Embryonic facial prominence (tissue), 1 donor: ENCODE measurements at regions not wholly inside any gene's neighbourhood (a gene's known extent, or its start where the extent isn't known, plus 50 kb on each side); places are given as distances from the start of the nearest gene placed in this dataset.

ENCODE experiments used
- DNase-seq: peaks from one replicate; pipeline ENCODE4 v3.0.0-alpha.2; 2016; ENCODE audit errors: extremely low spot score

DNA sequence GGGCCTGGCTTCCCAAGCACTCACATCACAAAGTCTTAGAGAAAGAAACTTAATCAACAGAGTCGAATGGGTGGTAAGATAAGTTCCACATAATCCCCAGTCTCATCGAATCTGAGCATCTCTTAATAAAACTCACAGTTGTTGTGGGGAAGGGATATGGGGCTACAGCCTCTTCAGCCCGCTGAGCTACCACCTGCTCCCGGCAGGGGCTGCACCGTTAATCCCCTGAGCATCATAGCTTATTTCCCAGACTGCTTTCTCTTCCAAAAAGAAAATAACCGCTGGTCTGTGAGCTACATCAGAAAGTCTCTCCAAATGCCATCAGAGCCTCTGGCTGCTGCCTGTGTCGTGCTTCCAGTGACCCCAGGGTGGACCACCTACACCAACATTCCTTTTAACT, 139.4 kb upstream of the CELF4 start:
- no peak for DNase-seq

DNA sequence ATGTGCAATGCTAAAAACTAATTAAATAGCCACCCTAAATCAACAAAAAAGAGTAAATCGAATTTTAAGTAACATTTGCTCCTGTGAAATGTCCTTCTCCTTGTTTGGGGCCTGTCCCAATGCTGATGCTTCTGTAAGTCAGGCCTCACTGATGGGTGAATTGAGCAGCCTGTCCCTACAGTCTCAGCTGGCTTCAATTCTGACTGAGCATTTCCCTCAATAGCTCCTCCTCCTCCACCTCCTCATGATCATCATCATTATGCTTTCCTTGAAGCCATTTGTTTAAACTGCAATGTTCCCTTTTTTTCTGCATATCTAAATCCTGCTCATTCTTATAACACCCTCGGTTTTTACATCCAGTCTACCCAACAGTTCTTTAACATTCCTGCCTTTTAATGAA, 137.2 kb upstream of the CELF4 start:
- DNase-seq, result no peak

DNA sequence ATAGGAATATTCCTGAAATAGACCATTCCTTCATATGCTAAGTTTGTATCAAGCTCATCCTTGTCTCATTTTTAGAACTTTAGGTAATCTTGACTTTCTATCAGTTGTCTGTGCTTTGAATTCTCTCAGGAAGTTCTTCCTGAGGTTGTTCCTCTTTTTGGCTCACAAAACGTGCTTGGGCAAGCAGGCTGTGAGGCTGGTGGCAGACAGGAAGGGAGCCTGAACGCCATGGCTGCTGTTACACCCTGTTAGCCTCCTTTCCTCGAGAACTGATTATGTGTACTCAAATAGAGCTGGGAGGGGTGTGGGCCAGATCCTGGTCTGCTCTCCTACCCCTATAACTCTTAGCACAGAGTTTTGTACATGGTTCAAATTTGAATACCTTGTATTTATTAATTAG, 136.4 kb upstream of the CELF4 start:
- DNase-seq, result no peak

GRCh38 chr18:37698508-37699040, 133.0 kb upstream of the CELF4 start:
- DNase-seq, result no peak

DNA sequence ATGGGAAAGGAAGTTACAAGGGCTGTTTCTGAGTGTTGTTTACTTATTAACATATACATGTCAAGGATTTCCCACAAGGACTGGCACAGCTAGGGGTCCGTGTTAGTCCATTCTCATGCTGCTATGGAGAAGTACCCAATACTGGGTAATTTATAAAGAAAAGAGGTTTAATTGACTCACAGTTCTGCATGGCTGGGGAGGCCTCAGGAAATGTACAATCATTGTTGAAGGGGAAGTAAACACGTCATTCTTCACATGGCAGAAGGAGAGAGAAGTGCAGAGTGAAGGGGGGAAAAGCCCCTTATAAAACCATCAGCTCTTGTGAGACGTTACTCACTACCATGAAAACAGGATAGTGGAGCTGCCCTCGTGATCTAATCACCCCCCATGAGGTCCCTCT, 128.9 kb upstream of the CELF4 start:
- DNase-seq, result no peak

- no peak for DNase-seq
These were observed 125.6 kb upstream of the CELF4 start for GRCh38 chr18:37691162-37691561.

DNA sequence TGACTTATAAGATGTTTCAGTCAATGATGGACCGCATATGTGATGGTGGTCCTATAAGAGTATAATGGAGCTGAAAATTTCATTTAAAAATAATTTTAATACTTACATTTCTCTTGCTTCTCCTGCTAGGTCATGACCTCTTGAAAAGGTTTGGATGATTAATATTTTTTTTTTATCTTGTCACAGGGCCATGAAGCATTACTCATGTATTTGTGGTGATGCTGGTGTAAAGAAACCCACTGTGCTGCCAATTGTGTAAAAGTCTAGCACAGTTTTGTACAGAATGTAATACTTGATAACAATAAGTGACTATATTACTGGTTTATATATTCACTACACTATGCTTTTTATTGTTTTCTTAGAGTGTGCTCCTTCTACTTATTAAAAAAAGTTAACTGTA, 124.2 kb upstream of the CELF4 start:
- DNase-seq, result no peak

GRCh38 chr18:37684590-37684989, 119.0 kb upstream of the CELF4 start:
- no peak for DNase-seq

DNA sequence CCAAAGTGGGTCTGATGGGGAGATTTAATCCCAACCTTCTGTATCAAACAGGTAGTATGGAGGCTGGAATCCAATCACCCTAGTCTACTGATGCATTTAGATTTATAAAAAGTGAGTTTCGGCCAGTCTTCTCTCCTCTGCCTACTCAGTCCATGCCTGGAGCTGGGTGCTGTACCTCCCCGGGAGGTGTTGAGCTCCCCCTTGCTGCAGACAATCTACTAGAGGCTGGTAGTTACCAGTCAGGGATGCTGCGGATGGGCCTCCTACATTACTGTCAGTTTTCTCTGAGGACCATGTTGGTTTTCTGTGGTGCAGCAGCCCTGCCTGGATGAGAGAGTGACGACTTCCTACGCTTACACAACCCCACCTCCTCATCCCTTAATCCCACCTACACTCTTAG, 118.6 kb upstream of the CELF4 start:
- no peak for DNase-seq

- DNase-seq, result no peak
These were observed 115.3 kb upstream of the CELF4 start for GRCh38 chr18:37680911-37681310.

- DNase-seq, result no peak
These were observed 110.7 kb upstream of the CELF4 start for GRCh38 chr18:37676276-37676675.

DNA sequence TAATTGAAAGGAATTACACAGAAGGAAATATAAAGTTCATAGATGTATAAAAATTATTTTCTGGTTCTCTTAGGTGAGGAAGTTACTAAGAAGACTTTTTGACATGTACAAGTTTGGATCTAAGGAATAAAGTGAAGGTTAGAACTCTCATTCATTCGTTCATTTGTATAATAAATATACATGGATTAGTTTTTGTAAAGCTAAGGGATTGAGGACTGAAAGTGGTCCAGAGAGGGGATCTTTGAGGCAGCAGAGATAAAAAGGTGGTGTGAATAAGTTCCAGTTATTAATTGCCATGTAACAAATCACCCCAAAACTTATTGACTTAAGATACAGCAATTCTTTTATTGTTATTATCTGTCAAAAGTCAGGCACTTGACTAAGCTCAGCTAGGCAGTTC, 110.1 kb upstream of the CELF4 start:
- no peak for DNase-seq

- DNase-seq, result no peak
These were observed 109.0 kb upstream of the CELF4 start for GRCh38 chr18:37674570-37674969.

DNA sequence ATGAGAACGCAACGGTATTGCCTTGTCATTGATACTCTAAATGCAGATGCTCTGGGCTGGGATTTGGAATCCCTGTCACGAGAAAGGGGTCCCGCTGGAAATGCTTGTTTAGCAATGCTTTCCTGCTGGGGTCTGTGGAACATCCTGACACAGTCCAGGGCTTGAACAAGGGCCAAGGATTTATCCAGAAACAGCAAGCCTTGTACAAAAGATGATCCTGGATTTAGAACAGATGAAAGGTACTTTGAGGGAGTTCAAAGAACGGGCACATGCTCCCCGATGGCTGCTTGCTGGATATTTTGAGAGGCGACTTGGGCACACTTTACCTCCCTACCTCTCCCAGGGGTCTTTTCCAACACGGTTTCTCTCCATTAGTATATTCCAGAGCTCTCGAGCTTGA, 108.1 kb upstream of the CELF4 start:
- no peak for DNase-seq

DNA sequence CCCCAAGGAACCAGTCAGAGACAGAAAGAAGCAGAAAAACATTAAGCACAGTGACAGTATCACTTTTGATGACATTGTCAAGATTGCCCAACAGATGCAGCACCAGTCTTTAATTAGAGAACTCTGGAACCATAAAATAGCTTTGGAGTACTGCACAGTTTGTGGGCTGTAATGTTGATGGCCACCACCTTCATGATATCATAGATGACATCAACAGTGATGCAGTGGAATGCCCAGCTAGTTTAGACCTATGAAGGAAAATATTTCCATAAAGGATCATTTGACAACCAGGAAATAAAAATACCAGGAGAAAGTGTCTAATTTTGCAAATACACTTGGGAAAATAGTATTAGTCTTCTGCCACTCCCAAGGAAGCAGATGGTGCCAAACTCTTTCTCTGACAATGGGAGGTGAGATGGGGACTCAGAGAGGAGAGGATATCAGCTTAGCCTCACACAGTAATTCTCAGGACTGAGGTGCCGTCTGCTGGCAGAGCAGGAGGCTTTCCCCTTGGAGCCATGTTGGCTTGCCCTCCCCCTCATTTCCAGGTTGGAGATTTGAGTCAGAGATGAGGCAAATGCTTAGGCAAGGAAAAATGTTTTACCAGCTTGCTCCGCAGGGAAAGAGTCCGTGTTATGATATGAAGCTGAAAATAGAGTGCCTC, 107.5 kb upstream of the CELF4 start:
- DNase-seq, result no peak

- no peak for DNase-seq
These were observed 106.4 kb upstream of the CELF4 start for GRCh38 chr18:37672001-37672400.

DNA sequence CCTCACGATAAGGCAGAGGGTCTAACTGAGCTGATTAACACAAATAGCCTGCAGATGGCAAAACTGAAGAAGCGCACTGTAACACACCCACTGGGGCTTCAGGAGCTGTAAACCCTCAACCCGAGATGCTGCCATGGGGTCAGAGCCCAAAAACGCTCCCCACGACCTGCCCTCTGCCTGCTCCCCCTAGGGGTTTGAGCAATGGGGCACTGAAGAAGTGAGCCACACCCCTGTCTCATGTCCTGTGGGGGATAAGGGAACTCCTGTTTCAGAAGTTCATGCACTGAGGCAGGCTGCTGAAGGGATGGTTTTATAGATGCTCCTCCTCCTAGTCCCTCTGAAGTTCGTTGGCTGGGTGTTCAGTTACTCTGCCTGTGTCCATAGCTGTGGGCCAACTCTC, 105.9 kb upstream of the CELF4 start:
- DNase-seq, result no peak

DNA sequence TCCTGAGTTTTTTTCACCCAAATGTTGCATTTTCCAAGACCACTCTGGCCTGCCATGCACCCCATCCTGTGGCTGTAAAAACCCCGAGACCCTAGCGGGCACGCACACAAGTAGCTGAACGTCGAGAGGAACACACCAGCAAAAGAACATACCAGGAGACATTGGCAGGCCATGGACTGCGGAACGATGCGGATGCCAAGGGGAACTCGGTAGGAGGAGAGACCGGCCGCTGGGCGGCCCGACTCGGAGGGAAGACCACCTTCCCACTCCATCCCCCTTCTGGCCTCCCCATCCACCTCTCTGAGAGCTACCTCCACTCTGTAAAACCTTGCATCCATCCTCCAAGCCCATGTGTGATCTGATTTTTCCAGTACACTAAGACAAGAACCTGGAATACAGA, 105.5 kb upstream of the CELF4 start:
- no peak for DNase-seq

DNA sequence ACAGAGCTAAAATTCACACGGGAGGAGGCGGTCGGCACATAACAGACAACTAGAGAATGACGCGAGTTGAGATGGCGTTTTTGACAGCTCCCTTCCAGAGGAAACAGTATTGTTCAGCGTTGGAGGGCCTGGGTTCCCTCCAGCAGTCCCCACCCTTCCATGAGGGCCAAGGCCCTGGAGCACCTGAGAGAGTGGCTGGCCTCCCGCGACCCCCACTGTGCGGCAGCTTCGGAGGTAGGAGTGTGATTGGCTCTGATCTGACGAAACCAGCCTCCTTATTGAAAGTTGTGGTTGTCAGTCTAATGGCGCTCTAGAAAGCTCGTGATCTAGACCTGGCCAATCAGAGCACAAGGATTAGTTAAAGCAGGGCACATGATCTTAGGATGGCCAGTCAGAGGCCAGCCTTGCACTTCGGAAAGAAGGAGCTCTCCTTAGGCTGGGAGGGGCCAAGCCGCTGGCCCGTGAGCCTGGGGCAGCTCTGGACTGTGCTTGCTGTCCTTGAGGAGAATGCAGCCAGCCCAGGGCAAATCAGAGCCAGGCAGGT, 104.5 kb upstream of the CELF4 start:
- no peak for DNase-seq

DNA sequence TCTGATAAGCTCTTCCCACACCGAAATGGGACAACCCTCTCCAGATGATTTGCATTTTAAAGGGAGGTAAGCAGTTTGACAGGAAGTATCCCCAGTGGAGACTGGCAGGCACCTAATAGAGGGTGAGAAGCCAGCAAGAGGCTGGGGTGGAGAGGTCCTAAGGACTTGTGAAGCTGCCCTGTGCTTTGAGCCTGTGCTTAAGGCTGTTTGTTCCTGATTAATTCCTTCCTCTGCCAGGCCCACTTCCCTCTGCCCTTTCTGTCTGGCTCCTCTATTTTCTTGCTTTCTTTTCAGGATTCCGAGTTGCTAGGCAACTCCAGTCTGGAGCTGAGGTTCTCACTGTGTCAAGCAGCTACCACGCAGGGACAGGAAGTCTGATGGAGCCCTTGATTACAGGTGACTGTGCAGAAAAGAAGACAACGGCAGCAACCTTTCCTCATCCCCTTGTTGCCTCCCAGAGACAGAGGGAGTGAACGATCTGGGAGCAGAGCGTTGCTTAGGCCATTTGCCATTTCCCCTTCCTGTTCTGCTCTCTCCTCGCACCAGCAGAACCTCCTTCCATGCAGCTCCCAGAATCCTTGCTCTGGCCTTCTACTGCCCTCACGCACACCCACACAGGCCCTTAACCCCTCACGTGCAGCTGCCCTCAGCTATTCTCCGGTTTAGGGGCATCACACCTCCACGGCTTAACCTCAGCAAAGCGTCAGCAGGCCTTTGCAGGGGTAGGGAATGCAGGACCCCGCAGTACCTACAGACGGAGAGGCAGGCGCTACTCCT, 103.6 kb upstream of the CELF4 start:
- DNase-seq, result no peak

GRCh38 chr18:37667836-37668235, 102.2 kb upstream of the CELF4 start:
- no peak for DNase-seq

DNA sequence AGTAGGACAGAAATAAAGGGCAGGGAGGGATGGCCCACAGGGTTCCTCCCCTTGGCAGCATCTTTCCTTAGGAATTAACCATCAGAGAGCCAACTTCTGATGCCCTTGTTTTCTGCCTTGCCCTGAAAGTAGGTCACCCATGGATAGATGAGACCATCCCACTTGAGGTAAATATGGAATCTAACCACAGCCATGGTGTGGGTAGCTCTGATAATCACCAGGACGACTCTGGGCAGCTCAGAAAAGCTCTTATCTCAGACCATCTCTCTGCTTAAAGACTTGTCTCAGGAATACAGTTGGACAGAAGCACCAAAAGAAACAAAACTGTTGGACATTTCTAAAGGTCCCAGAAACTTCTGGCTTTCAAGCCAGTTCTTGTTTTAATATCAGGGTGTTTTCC, 101.4 kb upstream of the CELF4 start:
- no peak for DNase-seq

DNA sequence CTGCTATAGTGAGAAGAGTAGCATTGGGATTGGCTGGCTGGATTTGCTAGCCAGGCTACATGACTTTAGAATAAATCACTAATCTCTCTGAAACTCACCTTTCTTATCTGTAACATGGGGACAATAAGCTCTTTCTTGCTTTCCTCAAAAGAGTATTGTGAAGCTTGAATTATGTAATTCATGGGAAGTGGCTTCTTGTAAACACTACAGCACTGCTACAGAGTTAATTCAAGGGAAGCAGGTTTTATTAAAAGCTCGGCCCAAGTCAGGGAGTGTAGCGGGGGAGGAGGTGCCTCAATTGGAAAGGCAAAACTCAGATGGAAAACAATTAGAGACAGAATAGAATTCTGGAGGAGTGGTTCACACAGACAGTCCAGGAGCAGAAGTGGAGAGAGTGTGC, 100.9 kb upstream of the CELF4 start:
- DNase-seq, result no peak
